HEK293 (cell line): ENCODE measurements at regions not wholly inside any gene's neighbourhood (a gene's known extent, or its start where the extent isn't known, plus 50 kb on each side); places are given as distances from the start of the nearest gene placed in this dataset.

Experiments used
- CTCF ChIA-PET: fragments of 350-600 bp; formaldehyde crosslinking; extraction: SDS; loops from one replicate; lab custom pipeline; 2021; ENCODE audit warnings: antibody characterized with exemption; lab: Yijun Ruan, JAX
- POLR2A ChIA-PET: fragments of 300-600 bp; formaldehyde crosslinking; extraction: SDS; loops from one replicate; lab custom pipeline; 2020; ENCODE audit warnings: antibody characterized with exemption, inconsistent platforms; lab: Yijun Ruan, JAX
- H3K27ac ChIP-seq: fragments of 200-500 bp; sonication (Bioruptor generic); 2 replicates; pipeline ENCODE4 v1.5.1; 2014; ENCODE audit warnings: low read depth, low read length, control low read depth, inconsistent platforms; ENCODE audit errors: extremely low read depth
- H3K36me3 ChIP-seq, 2 experiments: fragments of 200-500 bp in 1 of 2; sonication (Bioruptor generic) in 1 of 2; 1 replicate in 1 of 2; 2 replicates in 1 of 2; pipeline ENCODE4 v1.5.1; 2014 to 2017; ENCODE audit warnings: inconsistent platforms in 2 of 2, low read length in 2 of 2; ENCODE audit not compliant: control insufficient read depth in 2 of 2, insufficient read depth in 1 of 2
- H3K4me1 ChIP-seq: fragments of 200-500 bp; sonication (Bioruptor generic); 2 replicates; pipeline ENCODE4 v1.5.1; 2014; ENCODE audit warnings: mild to moderate bottlenecking, low read length, inconsistent platforms; ENCODE audit not compliant: control insufficient read depth, insufficient read depth
- H3K4me3 ChIP-seq: 2 replicates; pipeline ENCODE4 v1.5.1; 2011; ENCODE audit warnings: low read depth, mild to moderate bottlenecking, control low read depth, low read length, moderate library complexity
- H3K9me3 ChIP-seq: fragments of 200-500 bp; sonication (Bioruptor generic); 2 replicates; pipeline ENCODE4 v1.5.1; 2014; ENCODE audit warnings: low read depth, low read length, inconsistent platforms; ENCODE audit not compliant: control insufficient read depth, insufficient read depth
- FEZF1 ChIP-seq: fragments of 450-650 bp; formaldehyde crosslinking; IDR thresholded peaks from 2 replicates; pipeline ENCODE4 v1.5.1; 2016; ENCODE audit warnings: missing biosample characterization, missing genetic modification characterization
- GLI4 ChIP-seq: fragments of 450-650 bp; formaldehyde crosslinking; IDR thresholded peaks from 2 replicates; pipeline ENCODE4 v1.5.1; 2016; ENCODE audit warnings: missing biosample characterization, missing genetic modification characterization
- IKZF3 ChIP-seq: fragments of 450-650 bp; IDR thresholded peaks from 2 replicates; pipeline ENCODE4 v1.5.0; 2018; ENCODE audit warnings: missing biosample characterization, mild to moderate bottlenecking, missing genetic modification characterization, moderate library complexity
- KLF7 ChIP-seq: fragments of 450-650 bp; formaldehyde crosslinking; IDR thresholded peaks from 2 replicates; pipeline ENCODE4 v1.5.1; 2016; ENCODE audit warnings: missing biosample characterization, missing genetic modification characterization, borderline replicate concordance
- KLF8 ChIP-seq: fragments of 450-650 bp; formaldehyde crosslinking; IDR thresholded peaks from 2 replicates; pipeline ENCODE4 v1.5.1; 2016; ENCODE audit warnings: missing biosample characterization, missing genetic modification characterization
- MEIS1 ChIP-seq: sonication (generic); formaldehyde crosslinking; IDR thresholded peaks from 2 replicates; pipeline ENCODE4 v1.8.1; 2022; ENCODE audit warnings: missing genetic modification reagents, mild to moderate bottlenecking, borderline replicate concordance
- REPIN1 ChIP-seq: fragments of 450-650 bp; formaldehyde crosslinking; IDR thresholded peaks from 2 replicates; pipeline ENCODE4 v1.5.1; 2017; ENCODE audit warnings: missing biosample characterization, missing genetic modification characterization, low read depth
- SP3 ChIP-seq: fragments of 450-650 bp; formaldehyde crosslinking; IDR thresholded peaks from 2 replicates; pipeline ENCODE4 v1.5.1; 2016; ENCODE audit warnings: missing biosample characterization, missing genetic modification characterization
- WT1 ChIP-seq: fragments of 450-650 bp; formaldehyde crosslinking; IDR thresholded peaks from 2 replicates; pipeline ENCODE4 v1.5.1; 2016; ENCODE audit warnings: missing biosample characterization, missing genetic modification characterization
- ZBTB7A ChIP-seq: fragments of 450-650 bp; formaldehyde crosslinking; IDR thresholded peaks from 2 replicates; pipeline ENCODE4 v1.5.1; 2016; ENCODE audit warnings: low read depth, missing biosample characterization, missing genetic modification characterization
- ZFP69B ChIP-seq: fragments of 450-650 bp; formaldehyde crosslinking; IDR thresholded peaks from 2 replicates; pipeline ENCODE4 v1.5.1; 2016; ENCODE audit warnings: missing biosample characterization, missing genetic modification characterization
- ZNF132 ChIP-seq: fragments of 450-650 bp; formaldehyde crosslinking; IDR thresholded peaks from 2 replicates; pipeline ENCODE4 v1.5.1; 2017; ENCODE audit warnings: missing biosample characterization, missing genetic modification characterization, borderline replicate concordance
- ZNF140 ChIP-seq: fragments of 450-650 bp; formaldehyde crosslinking; IDR thresholded peaks from 2 replicates; pipeline ENCODE4 v1.5.1; 2016; ENCODE audit warnings: missing biosample characterization, missing genetic modification characterization
- ZNF214 ChIP-seq: fragments of 450-650 bp; formaldehyde crosslinking; IDR thresholded peaks from 2 replicates; pipeline ENCODE4 v1.5.1; 2017; ENCODE audit warnings: missing biosample characterization, mild to moderate bottlenecking, missing genetic modification characterization, borderline replicate concordance
- ZNF350 ChIP-seq: fragments of 450-650 bp; formaldehyde crosslinking; IDR thresholded peaks from 2 replicates; pipeline ENCODE4 v1.5.0; 2017; ENCODE audit warnings: missing biosample characterization, mild to moderate bottlenecking, missing genetic modification characterization
- ZNF416 ChIP-seq: fragments of 450-650 bp; formaldehyde crosslinking; IDR thresholded peaks from 2 replicates; pipeline ENCODE4 v1.5.1; 2016; ENCODE audit warnings: missing biosample characterization, missing genetic modification characterization
- ZNF530 ChIP-seq: fragments of 450-650 bp; formaldehyde crosslinking; IDR thresholded peaks from 2 replicates; pipeline ENCODE4 v1.5.1; 2016; ENCODE audit warnings: low read depth, missing biosample characterization, missing genetic modification characterization
- ZNF549 ChIP-seq: fragments of 450-650 bp; IDR thresholded peaks from 2 replicates; pipeline ENCODE4 v1.5.1; 2018; ENCODE audit warnings: missing biosample characterization, missing genetic modification characterization, mild to moderate bottlenecking, inconsistent platforms, moderate library complexity
- ZNF629 ChIP-seq: fragments of 450-650 bp; formaldehyde crosslinking; IDR thresholded peaks from 2 replicates; pipeline ENCODE4 v1.5.1; 2017; ENCODE audit warnings: missing biosample characterization, missing genetic modification characterization
- ZNF677 ChIP-seq: fragments of 450-650 bp; IDR thresholded peaks from 2 replicates; pipeline ENCODE4 v1.5.0; 2018; ENCODE audit warnings: missing biosample characterization, mild to moderate bottlenecking, missing genetic modification characterization, moderate library complexity
- TF ChIP-seq, protein P1 (sequence below): fragments of 450-650 bp; formaldehyde crosslinking; IDR thresholded peaks from 2 replicates; pipeline ENCODE4 v1.5.1; 2016; ENCODE audit warnings: missing biosample characterization, missing genetic modification characterization
- TF ChIP-seq, protein P2 (sequence below): fragments of 450-650 bp; formaldehyde crosslinking; IDR thresholded peaks from 2 replicates; pipeline ENCODE4 v1.5.1; 2017; ENCODE audit warnings: missing biosample characterization, missing genetic modification characterization
- TF ChIP-seq, protein P3 (sequence below): fragments of 450-650 bp; formaldehyde crosslinking; IDR thresholded peaks from 2 replicates; pipeline ENCODE4 v1.5.1; 2016; ENCODE audit warnings: missing biosample characterization, missing genetic modification characterization
- TF ChIP-seq, protein P4 (sequence below): fragments of 450-650 bp; formaldehyde crosslinking; IDR thresholded peaks from 2 replicates; pipeline ENCODE4 v1.5.1; 2016; ENCODE audit warnings: missing biosample characterization, missing genetic modification characterization, low read depth
- TF ChIP-seq, protein P5 (sequence below): fragments of 450-650 bp; formaldehyde crosslinking; IDR thresholded peaks from 2 replicates; pipeline ENCODE4 v1.5.1; 2016; ENCODE audit warnings: missing biosample characterization, missing genetic modification characterization

DNA sequence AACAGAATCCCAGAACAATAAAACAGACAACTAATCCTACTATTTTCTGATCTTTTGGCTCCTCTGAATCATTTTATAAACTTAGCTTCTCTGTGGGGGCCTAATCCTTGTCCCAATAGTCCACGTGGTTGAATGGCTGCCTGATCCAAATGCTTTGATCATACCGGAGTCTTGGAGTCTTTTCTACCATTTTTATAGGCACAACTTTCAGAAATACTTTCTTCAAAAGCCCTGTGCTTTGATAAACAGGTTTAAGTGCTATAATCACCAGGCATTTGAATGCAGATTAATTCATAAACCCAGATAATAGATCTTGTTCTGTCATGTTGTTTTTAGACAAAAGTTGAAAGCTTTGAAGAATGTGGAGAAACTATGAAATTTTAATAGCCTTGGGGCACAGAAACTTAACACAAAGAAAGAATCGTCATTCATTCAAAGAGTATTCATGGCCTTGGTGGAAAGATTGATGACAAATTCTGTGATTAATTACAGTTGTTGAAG lies 163.7 kb downstream of the AHR start:
- no peaks in the 10 kb centered on the region for H3K9me3 ChIP-seq
- CTCF ChIA-PET = no interaction called here
- TF ChIP-seq, protein P1, sequence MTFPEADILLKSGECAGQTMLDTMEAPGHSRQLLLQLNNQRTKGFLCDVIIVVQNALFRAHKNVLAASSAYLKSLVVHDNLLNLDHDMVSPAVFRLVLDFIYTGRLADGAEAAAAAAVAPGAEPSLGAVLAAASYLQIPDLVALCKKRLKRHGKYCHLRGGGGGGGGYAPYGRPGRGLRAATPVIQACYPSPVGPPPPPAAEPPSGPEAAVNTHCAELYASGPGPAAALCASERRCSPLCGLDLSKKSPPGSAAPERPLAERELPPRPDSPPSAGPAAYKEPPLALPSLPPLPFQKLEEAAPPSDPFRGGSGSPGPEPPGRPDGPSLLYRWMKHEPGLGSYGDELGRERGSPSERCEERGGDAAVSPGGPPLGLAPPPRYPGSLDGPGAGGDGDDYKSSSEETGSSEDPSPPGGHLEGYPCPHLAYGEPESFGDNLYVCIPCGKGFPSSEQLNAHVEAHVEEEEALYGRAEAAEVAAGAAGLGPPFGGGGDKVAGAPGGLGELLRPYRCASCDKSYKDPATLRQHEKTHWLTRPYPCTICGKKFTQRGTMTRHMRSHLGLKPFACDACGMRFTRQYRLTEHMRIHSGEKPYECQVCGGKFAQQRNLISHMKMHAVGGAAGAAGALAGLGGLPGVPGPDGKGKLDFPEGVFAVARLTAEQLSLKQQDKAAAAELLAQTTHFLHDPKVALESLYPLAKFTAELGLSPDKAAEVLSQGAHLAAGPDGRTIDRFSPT (tag by site-specific recombination) = no peak
- peak; percentile 66; the same call in 1 of the 2 replicates for TF ChIP-seq MEIS1
- H3K36me3 ChIP-seq = no peaks in the 10 kb centered on the region
- POLR2A ChIA-PET = no interaction called here
- no peak overlapping the region for H3K4me3 ChIP-seq
- peaks cover 3% of the 10 kb centered on the region; the same call in 1 of the 2 replicates for H3K4me1 ChIP-seq
- H3K27ac ChIP-seq = no peak overlapping the region

DNA sequence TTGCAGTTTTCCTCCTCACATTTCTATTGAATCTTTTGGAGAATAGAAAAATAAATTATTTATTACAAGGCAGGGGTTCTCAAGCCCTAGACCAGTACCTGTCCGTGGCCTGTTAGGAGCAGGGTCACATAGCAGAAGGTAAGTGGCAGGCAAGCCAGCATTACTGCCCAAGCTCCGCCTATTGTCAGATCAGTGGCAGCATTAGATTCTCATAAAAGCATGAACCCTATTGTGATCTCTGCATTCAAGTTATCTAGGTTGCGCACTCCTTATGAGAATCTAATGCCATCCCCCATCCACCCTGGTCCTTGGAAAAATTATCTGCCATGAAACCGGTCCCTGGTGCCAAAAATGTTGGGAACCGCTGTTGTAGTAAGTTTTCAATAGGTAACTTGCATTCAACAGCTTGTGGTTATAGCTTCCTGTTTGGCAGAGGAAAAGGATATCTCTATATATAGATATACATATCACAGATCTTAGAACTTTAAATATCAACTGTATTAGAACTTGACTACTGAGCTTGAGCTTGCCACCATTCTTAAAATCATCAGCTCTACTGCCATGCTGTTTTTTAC lies 165.1 kb downstream of the AHR start:
- CTCF ChIA-PET = no interaction called here
- no peaks in the 10 kb centered on the region for H3K9me3 ChIP-seq
- no peak for TF ChIP-seq ZNF140 (tag by site-specific recombination)
- no peak for TF ChIP-seq ZNF132 (tag by site-specific recombination)
- TF ChIP-seq, protein P2, sequence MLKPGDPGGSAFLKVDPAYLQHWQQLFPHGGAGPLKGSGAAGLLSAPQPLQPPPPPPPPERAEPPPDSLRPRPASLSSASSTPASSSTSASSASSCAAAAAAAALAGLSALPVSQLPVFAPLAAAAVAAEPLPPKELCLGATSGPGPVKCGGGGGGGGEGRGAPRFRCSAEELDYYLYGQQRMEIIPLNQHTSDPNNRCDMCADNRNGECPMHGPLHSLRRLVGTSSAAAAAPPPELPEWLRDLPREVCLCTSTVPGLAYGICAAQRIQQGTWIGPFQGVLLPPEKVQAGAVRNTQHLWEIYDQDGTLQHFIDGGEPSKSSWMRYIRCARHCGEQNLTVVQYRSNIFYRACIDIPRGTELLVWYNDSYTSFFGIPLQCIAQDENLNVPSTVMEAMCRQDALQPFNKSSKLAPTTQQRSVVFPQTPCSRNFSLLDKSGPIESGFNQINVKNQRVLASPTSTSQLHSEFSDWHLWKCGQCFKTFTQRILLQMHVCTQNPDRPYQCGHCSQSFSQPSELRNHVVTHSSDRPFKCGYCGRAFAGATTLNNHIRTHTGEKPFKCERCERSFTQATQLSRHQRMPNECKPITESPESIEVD (tag by site-specific recombination) = no peak
- no peak for TF ChIP-seq ZBTB7A (tag by site-specific recombination)
- TF ChIP-seq ZNF677 = no peak
- no peak for TF ChIP-seq ZNF549
- no peak for TF ChIP-seq ZNF416 (tag by site-specific recombination)
- TF ChIP-seq, protein P3, sequence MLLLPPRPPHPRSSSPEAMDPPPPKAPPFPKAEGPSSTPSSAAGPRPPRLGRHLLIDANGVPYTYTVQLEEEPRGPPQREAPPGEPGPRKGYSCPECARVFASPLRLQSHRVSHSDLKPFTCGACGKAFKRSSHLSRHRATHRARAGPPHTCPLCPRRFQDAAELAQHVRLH = no peak
- TF ChIP-seq ZNF629 = no peak
- TF ChIP-seq ZFP69B = no peak
- TF ChIP-seq KLF7 (tag by site-specific recombination) = no peak
- TF ChIP-seq WT1 (tag by site-specific recombination) = no peak
- TF ChIP-seq GLI4 = no peak
- H3K4me1 ChIP-seq = peaks cover 3% of the 10 kb centered on the region; the same call in 1 of the 2 replicates
- POLR2A ChIA-PET = no interaction called here
- no peak overlapping the region for H3K27ac ChIP-seq
- H3K36me3 ChIP-seq = no peaks in the 10 kb centered on the region
- no peak overlapping the region for H3K4me3 ChIP-seq

DNA sequence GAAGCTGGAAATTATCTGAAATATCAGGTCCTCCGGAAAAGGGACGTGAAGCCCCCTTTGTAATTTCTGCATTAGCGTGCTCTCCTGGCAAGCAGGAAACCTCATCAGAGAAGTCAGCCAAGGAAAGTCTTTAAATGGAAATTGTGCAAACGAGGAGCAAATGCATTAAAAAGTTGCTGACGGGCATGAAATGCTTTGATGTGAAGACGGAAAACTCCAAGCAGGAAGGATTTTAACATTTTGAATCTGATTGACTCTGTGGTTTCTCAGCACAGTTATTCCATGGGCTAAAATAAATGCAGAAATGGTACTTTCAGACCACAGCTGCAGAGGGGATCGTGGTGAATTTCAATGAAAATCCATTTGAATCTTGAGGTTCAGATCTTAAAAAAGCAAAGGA lies 167.8 kb downstream of the AHR start:
- Histone ChIP-seq H3K27ac (no peak overlapping the region), H3K9me3 (no peaks in the 10 kb centered on the region), H3K4me1 (peaks cover 3% of the 10 kb centered on the region; the same call in 1 of the 2 replicates), H3K36me3 (no peaks in the 10 kb centered on the region), H3K4me3 (no peak overlapping the region)
- POLR2A ChIA-PET = no interaction called here
- TF ChIP-seq, protein P4, sequence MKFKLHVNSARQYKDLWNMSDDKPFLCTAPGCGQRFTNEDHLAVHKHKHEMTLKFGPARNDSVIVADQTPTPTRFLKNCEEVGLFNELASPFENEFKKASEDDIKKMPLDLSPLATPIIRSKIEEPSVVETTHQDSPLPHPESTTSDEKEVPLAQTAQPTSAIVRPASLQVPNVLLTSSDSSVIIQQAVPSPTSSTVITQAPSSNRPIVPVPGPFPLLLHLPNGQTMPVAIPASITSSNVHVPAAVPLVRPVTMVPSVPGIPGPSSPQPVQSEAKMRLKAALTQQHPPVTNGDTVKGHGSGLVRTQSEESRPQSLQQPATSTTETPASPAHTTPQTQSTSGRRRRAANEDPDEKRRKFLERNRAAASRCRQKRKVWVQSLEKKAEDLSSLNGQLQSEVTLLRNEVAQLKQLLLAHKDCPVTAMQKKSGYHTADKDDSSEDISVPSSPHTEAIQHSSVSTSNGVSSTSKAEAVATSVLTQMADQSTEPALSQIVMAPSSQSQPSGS (tag by site-specific recombination) = no peak
- no peak for TF ChIP-seq ZNF530 (tag by site-specific recombination)
- no peak for TF ChIP-seq REPIN1 (tag by site-specific recombination)
- TF ChIP-seq FEZF1 (tag by site-specific recombination) = no peak
- TF ChIP-seq, protein P5, sequence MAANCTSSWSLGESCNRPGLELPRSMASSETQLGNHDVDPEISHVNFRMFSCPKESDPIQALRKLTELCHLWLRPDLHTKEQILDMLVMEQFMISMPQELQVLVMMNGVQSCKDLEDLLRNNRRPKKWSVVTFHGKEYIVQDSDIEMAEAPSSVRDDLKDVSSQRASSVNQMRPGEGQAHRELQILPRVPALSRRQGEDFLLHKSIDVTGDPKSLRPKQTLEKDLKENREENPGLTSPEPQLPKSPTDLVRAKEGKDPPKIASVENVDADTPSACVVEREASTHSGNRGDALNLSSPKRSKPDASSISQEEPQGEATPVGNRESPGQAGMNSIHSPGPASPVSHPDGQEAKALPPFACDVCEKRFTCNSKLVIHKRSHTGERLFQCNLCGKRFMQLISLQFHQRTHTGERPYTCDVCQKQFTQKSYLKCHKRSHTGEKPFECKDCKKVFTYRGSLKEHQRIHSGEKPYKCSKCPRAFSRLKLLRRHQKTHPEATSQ (tag by site-specific recombination) = no peak
- TF ChIP-seq, protein P3 = no peak
- TF ChIP-seq ZNF214 = no peak
- no peak for TF ChIP-seq KLF8 (tag by site-specific recombination)
- no peak for TF ChIP-seq ZBTB7A (tag by site-specific recombination)
- TF ChIP-seq ZNF350 (tag by site-specific recombination) = no peak
- TF ChIP-seq IKZF3 (tag by site-specific recombination) = no peak
- TF ChIP-seq SP3 (tag by site-specific recombination) = no peak
- CTCF ChIA-PET = interaction anchor here (0.7 kb wide), 1 partner anchor 628 kb away, joined by 3 read pairs; no protein-coding TSS in a partner anchor
